NB4 (cell line): ENCODE measurements at regions not wholly inside any gene's neighbourhood (a gene's known extent, or its start where the extent isn't known, plus 50 kb on each side); places are given as distances from the start of the nearest gene placed in this dataset.

Experiments used
- CTCF ChIP-seq: IDR thresholded peaks from one replicate; pipeline ENCODE4 v1.5.1; 2012; ENCODE audit warnings: low read depth, low read length
- MAX ChIP-seq: IDR thresholded peaks from 2 replicates; pipeline ENCODE4 v1.6.1; 2011; ENCODE audit warnings: low read depth, low read length
- MYC ChIP-seq: IDR thresholded peaks from 2 replicates; pipeline ENCODE4 v1.6.1; 2011; ENCODE audit warnings: low read depth, low read length
- POLR2A ChIP-seq: IDR thresholded peaks from 2 replicates; pipeline ENCODE4 v1.6.1; 2011; ENCODE audit warnings: mild to moderate bottlenecking; ENCODE audit not compliant: insufficient read length; ENCODE audit errors: extremely low read depth

- TF ChIP-seq CTCF (no peak), POLR2A (no peak), MYC (no peak), MAX (no peak)
Measured at GRCh38 chr2:237153181-237153580, 67.5 kb downstream of the COPS8 start.
